ENCODE measurements at regions not wholly inside any gene's neighbourhood (a gene's known extent, or its start where the extent isn't known, plus 50 kb on each side); places are given as distances from the start of the nearest gene placed in this dataset.

GRCh38 chr20:50312002-50312681 lies 121.5 kb downstream of the CEBPB start:
- no peak for TF ChIP-seq ETV6 (CRISPR knock-in tag; IDR thresholded peaks at IDR 0.05)
- no peak for TF ChIP-seq MAX (CRISPR knock-in tag; IDR thresholded peaks at IDR 0.05)

Data from WTC11 (cell line).